KBM-7 (cell line): ENCODE measurements at regions not wholly inside any gene's neighbourhood (a gene's known extent, or its start where the extent isn't known, plus 50 kb on each side); places are given as distances from the start of the nearest gene placed in this dataset.
"Not testable (repeated sequence)": the region's sequence is repeated elsewhere in the genome, so short reads cannot be mapped to it uniquely, and the experiment has no call there.

Source experiments
- DNase-seq: peaks from one replicate; pipeline ENCODE4 v3.0.0-alpha.2; 2015
- in situ Hi-C: fragments of 300-500 bp; cut with MboI; formaldehyde crosslinking; loops from 2 replicates; pipeline ENCODE4 v1.14.3; 2020; ENCODE audit warnings: low sequenced_read_pairs, low pct_unique_long_range_greater_than_20kb, mixed read lengths

DNA sequence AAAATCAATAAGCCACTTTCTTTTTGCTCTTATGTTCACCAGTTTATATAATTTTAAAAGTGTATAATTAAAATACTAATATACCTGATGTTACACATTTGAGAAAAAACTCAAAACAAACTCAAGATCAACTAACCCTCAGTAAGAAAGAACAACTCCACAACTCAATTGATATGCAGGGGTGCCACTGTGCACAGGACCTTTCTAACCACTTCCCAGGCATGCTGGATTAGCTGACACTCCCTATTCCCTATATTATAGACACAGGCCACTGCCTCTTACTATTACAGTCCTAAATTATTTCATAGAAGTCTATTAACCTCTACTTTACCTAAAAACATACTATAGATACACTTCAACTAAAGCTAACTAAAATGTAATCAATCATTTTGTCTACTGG, 191.7 kb upstream of the KRR1 start:
- in situ Hi-C loops: no loop called here
- DNase-seq: no peak

DNA sequence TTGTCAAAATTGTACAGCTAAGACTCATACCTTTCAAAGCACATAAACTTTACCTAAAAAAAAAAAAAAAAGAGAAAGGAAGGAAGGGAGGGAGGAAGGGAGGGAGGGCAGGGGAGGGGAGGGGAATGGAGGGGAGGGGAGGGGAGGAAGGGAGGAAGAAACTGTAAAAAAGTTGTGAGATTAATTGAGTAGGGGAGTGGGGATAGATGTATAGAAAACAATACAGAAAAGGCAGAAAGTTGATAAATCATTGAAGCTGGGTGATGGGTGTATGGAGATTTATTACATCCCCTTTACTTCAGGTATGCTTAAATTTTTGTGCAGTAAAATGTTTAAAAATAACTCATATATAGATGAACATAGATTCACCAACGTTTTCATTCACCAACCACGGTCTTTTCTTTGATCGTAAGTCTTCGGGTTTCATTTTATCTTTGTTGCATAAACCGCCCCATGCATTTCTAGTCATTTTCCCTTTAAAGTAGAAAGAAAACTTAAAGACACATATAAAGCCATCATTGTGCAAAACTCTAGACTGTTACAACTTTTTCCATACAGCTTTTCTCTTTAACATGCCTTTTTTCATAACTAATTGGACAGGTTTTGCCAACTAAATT, 191.2 kb upstream of the KRR1 start:
- in situ Hi-C loops: no loop called here
- no peak for DNase-seq

DNA sequence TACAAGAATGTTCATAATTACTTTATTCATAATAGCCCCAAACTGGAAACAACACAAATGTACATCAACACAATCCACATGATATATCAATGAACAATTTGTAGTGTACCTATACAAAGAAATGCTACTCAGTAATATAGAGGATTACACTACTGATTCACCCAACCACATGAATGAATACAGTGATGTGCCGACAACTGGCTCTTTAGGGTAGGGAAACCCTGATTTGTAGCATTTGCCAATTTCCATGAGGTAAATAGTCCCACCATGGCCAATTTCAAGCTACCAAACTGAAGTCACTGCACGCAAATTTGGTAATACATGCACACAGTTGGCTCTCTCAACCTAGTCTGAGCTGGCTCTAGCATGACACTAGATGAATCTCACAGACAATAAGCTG, 190.4 kb upstream of the KRR1 start:
- in situ Hi-C loops: no loop called here
- no peak for DNase-seq

DNA sequence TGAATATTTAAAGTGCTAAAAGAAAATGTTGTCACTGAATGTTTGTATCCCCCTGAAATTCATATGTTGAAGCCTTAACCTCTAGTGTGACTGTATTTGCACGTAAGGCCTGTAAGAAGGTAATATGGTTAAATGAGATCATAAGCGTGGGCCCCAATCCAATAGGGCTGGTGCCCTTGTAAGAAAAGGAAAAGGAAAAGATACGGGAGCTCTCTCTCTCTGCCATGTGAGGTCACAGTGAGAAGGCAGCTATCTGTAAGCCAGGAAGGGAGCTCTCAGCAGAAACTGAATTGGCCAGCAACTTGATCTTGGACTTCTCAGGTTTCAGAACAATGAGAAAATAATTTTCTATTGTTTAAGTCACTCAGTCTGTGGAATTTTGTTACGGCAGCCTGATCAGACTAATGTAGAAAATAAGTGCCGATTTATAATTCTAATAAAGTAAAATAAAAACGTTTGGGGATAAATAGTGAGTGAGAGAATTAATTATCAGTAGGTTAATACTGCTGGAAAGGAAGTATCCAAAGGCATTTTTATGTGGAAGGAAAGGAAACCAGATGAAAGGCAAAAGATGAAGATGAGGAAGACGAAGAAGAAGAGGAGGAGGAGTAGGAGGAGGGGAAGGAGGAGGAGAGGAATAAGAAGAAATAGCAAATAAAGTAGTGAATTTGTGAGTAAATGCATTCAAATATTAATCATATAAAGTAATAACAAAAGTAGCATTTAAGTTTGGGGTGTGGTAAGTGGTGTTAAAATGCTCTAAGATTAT, 188.5 kb upstream of the KRR1 start:
- no peak for DNase-seq
- in situ Hi-C loops: no loop called here

DNA sequence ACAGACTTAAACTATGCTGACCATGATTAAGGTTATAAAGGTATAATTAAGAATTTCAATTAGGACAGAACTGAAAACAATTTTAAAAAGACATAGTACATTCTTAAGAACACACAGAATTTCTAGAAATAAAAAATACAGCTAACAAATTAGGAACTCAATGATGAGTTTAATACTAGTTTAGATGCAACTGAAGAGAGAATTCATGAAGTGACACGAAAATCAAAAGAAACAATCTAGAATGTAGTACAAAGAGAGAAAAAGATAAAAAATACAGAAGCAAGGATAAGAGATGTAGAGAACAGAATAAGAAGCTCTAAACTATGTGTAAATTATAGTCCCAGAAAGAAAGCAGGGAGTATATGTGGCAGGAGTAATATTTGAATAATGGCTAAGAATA, 187.8 kb upstream of the KRR1 start:
- in situ Hi-C loops: no loop called here

DNA sequence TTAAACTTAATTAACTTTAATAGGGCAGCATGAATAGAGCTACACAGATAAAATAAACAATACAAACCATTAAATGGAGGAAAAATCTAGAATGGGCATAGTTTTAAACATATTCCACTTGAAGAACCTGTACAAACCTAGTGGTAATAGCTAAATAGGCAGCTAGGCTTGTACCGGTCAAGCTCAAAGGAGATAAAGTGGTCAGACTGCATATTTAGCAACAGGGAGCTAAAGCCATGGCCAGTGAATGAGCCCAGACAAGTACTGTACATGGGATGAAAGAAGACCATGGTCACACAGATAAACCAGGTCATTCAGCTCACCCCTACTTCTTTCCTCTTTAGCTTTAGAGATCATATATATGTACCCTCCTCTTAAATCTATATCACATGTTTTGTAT, 186.6 kb upstream of the KRR1 start:
- DNase-seq: no peak
- in situ Hi-C loops: no loop called here

More for the DNA sequence above, 187.8 kb upstream of the KRR1 start:
- no peak for DNase-seq

DNA sequence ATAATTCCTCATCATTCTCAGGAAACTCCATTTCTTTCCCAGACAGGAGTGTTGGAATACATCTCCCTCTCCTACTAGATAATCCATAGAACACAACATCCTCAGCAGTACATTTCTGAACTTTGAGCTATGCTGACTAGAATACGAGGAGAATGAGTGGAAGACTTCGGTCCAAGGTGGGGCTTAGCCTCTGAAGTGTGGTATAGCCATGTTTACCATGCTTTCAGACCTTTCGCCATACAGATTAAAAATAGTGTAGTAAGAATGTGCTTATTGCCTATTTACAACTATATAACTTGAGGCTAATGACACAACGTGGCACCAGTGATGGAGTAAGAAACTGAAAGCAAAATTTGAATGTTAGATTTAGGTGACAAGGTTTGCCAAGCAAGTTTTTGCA, 184.5 kb upstream of the KRR1 start:
- no peak for DNase-seq
- in situ Hi-C loops: no loop called here

DNA sequence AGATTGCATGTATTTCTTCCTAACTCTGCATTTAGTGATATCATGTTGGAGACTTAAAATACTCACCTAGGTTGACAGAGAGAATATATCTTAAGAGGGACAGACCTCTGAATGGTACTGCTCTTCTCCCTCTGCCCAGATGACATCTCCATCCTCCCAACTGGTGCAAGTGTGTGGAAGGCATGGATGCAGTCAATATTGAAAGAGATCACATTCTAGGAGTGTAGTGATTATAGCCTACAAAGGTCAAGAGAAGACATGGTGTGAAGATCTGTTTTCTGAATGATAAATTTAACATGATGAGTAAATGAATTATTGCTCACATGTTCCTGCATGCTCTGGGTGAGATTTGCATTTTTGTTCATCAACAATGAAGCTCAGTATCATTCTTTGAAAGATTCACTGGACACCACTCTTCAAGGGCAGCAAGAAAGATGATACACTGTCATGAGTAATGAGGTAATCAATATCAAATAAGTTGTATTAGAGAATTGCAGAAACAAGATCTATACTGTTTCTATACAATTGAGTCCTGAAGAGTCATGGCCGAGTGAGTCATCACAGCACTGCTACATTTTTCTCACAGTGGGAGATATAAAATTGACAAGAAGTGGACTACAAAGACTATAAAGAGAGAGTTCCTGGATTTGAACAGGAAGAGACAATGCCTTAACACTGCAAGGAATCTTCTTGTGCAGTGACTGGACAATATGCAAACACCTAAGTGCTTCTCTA, 183.3 kb upstream of the KRR1 start:
- in situ Hi-C loops: no loop called here
- no peak for DNase-seq

DNA sequence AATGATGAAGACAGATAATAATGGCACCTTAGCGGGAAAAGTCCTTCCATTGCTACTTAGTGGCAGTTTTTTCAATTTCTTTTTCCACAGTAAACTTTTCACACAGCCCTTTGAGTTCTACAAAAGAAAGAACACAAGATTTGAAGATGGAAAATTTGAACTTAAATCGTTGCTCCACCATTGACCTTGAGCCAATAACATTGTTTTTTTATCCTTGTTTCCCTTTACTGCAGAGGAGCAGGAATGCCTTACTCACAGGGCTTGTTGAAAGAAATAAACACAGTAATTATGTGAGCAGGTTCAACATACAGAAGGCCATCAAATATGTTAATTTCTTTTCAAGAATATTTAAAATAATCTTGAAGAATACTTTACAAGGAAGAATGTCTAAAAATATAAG, 181.5 kb upstream of the KRR1 start:
- no peak for DNase-seq
- in situ Hi-C loops: no loop called here

DNA sequence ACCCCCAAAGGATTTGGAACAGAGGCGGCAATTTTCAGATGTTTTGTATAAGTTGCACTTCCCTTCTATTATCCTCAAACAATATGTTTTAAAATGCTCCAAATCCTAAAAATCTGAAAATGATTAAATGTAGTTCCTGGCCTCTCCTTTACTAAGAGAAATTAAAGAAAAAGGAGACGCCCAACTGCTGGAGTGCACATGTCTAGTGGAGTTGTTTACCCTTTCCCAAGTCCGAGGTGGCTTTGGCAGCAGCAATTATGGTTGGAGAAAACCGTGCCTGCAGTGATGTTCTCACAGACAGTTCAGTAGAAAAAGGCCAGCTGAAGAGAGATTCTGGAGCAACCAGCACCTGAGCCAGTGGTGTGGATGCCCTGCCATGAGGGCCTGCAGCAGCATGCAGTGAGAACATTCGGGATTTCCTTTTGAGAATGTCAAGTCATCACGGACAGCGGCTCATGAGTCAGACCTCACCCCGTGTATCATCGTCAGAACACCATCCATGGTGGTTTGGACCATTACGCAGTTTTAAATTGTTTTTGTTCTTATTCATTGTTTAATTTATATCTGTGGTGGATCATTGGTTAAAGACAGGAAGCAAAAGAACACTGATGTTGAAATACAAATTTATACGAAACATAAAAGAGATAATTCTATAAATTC, 179.0 kb upstream of the KRR1 start:
- in situ Hi-C loops: no loop called here
- no peak for DNase-seq

DNA sequence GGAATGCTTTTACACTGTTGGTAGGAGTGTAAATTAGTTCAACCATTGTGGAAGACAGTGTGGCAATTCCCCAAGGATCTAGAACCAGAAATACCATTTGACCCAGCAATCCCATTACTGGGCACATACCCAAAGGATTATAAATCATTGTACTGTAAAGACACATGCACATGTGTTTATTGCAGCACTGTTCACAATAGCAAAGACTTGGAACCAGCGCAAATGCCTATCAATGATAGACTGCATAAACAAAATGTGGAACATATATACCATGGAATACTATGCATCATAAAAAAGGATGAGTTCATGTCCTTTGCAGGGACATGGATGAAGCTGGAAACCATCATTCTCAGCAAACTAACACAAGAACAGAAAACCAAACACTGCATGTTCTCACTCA, 174.8 kb upstream of the KRR1 start:
- DNase-seq, in situ Hi-C loops: not testable (repeated sequence)

DNA sequence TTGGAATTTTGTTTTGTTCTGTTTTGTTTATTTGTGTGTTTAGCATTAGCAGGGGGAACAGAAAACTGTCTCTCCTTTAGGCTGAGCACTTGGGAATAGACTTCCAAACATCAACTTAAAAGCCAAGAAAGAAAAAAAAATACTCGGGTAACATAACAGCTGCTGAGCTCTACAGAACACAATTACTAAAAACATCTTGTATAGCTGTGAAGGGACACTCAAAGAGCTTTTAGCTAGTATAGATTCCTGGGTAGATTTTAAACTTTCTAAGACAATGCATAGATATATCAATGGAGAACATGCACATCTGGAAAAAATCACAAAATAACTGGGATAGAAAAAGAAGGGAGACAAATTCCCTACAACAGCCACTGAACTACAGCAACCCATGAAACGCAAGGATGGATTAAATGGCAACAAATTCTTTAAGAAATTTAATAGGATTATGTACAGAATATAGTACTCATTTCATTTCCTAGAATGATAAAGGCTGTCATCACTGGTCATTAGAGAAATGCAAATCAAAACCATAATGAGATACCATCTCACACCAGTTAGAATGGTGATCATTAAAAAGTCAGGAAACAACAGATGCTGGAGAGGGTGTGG, 174.3 kb upstream of the KRR1 start:
- no peak for DNase-seq

DNA sequence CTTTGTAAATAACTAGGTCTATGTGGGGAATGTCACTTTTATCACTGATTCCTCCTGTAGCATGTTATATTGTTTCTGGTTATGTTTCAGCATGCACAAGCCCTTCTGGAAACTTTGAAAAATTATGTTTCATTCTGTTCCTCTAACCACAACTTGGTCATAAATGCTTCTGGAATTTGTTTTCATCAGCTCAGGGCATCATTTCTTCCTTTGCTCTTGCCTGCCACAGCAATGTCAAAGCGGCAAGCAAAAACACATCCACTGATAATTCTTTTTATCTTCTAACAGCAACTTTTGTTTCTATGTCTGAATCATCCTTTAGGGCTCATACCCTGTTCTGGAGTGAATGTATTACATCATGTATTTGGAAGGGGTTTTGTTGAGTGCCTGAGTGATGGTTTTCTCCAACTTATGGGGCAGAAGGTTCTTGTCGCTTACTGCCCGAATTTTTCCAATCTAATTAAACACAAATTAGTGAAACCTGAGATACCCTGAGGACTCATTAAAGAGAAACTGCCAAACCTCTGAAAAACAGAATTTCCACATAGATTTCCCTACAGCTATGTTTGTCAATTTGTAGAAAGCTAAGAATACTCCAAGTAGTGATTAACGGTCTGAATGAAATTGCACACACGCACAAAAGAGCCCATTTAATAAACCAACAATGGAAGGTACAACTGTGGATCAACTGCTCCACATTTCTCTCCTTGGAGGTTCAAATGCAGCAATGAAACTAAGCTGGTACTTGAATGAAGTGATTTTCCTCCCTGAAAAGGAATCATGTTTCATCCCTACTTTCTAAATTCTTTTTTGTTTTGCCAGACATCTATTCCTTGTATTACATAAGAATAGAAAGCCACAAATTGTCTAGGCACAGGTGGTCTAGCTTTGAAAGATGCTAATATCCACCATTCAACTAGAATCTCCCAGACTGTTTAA, 173.5 kb upstream of the KRR1 start:
- DNase-seq: no peak
- in situ Hi-C loops: no loop called here

More for the DNA sequence above, 174.3 kb upstream of the KRR1 start:
- in situ Hi-C loops: no loop called here

DNA sequence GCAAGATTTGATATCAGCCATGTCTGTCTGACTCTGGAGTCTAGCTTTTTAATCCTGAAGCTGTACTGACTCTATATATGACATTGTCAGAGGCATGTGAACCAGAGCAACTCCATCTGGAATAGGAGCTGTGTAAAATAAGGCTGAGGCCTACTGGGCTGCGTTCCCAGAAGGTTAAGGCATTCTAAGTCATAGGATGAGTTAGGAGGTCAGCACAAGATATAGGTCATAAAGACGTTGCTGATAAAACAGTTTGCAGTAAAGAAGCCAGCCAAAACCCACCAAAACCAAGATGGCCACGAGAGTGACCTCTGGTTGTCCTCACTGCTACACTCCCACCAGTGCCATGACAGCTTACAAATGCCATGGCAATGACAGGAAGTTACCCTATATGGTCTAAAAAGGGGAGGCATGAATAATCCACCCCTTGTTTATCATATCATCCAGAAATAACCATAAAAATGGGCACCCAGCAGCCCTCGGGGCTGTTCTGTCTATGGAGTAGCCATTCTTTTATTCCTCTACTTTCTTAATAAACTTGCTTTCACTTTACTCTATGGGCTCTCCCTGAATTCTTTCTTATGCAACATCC, 172.7 kb upstream of the KRR1 start:
- in situ Hi-C loops: not testable (repeated sequence)

DNA sequence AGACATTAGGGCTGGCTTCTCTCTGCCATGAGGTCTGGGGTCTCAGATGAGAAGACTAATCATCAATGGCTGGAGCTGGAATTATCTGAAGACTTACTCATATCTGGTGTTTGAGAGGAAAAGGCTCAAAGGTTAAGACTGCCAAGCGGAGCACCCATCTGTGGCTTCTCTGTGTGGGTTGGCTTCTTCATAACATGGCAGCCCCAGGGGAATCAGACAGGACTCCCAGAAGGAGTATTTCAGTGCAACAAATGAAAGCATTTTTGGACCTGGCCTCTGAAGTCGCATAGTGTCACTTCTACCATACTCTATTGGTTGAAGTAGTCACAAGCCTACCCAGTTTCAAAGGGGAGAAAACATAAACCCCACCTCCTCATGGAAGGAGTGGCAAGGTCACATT, 171.8 kb upstream of the KRR1 start:
- in situ Hi-C loops: no loop called here
- DNase-seq: no peak

More for the DNA sequence above, 172.7 kb upstream of the KRR1 start:
- DNase-seq: not testable (repeated sequence)

DNA sequence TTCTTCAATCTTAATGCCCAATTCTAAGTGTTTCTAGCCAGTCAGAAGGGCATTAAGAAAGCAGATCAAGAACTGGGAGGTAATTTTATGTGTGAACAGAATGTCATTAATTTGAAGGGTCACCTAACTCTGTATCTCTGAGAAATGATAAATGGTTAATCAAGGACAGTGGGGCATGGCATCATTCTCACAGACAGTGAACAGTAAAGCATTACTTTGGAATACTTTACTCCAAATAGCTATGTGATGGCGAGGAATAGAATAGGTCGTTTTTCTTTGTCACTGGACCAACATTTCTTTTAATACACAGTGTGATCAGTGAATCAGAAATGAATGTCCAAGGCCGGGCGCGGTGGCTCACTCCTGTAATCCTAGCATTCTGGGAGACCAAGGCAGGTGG, 166.1 kb upstream of the KRR1 start:
- in situ Hi-C loops: no loop called here
- DNase-seq: no peak

DNA sequence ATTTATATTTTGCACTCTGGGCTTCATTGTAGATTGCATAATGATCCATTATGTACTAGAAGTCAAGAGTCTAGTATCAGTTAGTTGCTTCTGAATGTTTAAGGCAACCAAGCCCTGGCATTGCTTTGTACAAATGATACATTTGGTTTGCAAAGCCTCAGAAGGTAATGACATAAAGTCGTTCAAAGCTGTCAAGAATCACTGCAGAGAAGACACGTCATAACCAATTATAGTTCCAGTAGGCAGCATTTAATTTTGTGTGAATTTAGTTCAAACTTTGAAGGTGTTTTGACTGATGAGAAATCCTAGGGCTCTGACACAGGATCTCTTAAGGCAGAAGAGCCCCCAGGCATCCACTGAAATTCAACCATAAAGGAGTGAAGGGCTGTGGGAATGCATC, 163.0 kb upstream of the KRR1 start:
- in situ Hi-C loops: no loop called here
- DNase-seq: no peak

DNA sequence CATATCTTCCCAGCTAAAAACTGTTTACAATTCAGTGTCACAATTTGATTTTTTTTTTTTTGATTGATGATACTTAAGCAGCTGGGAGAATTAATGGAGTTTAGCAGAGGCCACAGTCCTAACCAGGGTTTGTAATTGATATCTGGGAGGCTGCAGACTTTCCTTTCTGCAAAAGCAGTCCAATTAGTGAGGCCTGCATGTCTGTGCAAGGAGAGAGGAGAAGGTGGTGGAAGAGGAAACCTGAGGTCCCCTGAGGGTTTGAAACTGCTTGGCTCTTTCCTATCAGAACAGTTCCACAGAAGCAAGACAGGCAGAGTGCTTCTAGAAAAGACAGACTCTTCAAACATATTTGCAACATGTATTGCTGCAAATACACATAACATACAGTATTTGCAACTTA, 160.8 kb upstream of the KRR1 start:
- peak; percentile 5 for DNase-seq
- in situ Hi-C loops: no loop called here
